Kidney capillary endothelial cell (primary cell): ENCODE measurements at regions not wholly inside any gene's neighbourhood (a gene's known extent, or its start where the extent isn't known, plus 50 kb on each side); places are given as distances from the start of the nearest gene placed in this dataset.

ENCODE experiments used
- DNase-seq: peaks from one replicate; pipeline ENCODE4 v3.0.0-alpha.2; 2018; ENCODE audit warnings: low spot score

DNA sequence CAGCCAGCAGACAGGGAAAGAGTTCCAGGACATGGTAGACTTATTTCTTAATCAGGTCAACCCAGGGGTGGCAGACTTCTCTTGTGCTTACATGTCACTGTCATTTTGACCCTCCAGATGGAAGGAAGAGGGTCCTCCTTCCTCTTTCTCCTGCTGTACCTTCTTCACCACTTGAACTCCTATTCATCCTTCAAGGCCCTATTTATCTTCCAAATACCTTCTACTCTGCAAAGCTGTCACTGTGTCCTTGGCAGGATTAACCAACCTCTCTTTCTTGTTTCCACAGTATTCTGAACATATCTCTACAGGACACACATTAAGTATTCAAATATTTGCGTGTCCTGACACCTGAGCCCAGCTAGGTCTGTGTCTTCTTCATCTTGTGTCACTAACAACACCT lies 163.1 kb downstream of the DICER1 start:
- no peak for DNase-seq

DNA sequence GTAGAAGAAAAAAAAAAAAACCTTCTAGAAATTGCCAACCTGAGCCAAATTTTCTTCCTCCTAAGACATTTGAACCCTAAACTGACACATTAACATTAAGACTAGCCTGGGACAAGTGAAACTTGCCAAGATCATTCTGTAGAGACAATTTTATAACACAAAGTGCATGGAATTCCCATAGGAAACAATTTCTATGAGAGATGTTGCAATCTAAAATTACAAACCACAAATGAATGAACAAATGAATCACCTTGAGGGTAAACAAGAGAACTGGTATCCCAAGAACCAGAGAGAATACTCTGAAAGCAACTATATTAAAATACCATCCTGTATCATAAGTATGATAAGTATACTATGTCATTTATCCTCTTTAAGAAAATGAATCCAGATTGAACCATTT lies 165.3 kb downstream of the DICER1 start:
- DNase-seq, result no peak

DNA sequence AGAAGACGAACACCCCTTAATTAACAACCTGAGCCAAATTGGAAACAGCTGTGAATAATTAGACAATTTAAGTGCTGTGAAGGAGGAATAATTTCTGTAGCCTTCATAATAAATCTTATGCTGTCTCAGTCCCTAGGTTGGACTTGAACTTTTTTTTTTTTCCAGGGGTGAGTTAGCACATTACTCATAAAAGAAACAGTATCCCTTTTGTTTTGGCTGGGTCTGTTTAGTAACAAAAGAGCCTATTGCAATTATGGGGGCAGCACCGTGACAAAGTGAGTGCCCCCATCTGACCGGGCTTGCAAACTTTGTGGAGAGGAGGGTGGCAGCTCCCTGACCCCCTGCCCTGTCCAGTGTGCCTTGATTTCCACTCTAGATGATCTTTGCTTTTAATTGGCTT lies 167.4 kb downstream of the DICER1 start:
- DNase-seq, result no peak

DNA sequence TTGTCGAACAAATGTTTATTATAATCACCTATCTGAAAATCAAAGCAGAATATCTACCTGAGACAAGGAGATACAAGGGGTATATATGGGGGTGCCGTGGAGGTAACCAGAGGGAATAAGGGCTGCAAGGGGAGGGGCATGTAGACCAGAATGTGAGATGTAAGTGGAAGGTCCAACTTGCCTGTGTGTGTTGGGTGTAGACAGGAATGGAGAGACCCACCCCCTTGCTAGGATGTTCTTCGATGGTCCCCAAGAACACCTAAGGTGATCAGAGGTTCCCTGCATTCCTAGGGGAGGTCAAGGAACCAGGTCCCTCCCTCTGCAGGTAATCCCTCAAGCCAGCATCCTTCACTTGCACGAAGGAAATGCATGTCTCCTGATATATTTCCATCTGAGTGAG lies 167.9 kb downstream of the DICER1 start:
- DNase-seq, result no peak

DNA sequence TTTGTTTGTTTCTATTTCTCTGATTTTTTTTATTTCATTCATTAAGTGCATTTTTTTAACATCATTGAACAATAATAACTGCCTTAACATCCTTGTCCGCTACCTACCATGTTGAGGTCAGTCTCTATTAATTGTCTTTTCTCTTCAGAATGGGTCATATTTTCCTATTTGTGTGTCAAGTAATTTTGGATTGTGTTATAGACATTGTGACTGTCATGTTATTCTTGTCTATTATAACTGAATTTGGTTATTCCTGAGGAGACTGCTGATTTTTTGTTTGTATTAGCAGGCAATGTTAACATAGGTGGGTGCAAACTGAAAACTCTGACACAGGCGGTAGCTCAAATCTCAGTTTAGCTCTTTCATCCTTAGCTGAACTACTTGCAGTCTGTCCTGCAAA lies 169.9 kb downstream of the DICER1 start:
- DNase-seq, result no peak

DNA sequence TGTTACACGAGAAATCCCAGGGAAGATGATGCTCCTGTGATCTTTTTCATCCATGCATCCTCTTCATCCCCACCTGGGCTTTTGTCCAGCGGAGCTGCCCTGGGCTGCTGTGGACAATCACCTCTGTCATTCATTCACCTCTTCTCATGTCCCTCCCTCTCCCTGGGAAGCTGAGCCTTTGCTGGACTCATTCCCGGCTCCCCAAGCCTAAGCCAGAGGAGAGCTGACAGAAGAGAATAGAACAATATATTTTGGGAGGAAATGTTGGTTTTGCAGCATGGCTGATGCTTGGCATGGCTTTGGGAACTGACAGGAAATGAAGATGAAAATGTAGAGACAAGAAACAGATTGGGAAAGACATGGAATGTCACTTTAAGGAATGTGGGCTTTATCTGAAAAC lies 177.4 kb downstream of the DICER1 start:
- no peak for DNase-seq

DNA sequence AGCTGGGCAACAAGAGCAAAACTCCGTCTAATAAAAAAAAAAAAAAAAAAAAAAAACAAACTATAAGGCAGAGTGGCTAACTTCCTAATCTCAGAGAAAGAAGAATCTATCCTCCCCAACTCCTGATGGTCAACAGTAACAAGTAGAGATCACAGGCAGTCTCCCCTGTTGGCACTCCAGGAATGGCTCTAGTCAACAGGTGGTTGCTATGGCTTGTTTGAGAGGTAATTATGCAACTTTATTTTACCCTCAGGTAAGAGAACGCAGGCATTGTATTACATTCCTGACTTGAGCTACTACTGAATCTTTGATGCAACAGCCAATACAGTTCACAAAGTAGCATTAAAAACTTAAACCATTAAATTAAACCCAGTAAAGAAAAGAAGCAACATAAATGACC lies 180.3 kb downstream of the DICER1 start:
- no peak for DNase-seq

DNA sequence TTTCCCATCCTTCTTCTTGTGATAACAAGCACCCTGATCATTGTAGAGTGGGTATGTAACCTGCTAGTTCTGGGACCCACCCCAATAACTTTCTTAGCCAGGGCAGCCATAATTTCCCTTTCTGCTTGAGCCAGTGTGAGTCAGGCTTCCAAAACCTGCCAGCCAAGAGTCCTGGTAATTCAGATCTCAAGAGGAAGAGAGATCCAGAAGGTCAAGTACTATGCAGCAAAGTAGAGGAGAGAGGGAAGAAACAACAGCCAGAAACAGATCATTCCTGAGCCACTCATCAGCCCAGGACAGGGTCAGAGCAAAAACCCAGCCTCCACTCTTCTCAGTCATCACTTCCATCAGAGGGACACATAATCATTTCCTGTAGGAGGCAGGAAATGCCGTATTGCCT lies 182.0 kb downstream of the DICER1 start:
- DNase-seq, result peak; percentile 45

DNA sequence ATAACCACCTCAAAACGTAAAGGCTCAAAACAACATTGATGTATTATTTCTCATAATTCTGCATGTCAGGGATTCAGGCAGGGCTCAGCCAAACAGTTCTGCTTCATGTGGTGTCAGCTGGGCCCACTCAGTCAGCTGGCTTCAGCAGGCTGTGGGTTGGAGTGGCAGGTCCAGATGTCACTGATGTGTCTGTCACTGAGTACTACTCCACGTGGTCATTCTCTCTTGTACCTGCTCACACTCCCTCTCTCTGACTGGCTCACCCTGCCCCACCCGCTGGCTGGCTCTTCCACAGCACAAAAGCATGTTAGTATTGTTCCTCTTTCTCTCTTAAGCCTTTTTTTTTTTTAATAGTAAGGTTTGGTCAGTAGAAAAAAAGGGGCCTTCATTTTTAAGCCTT lies 182.4 kb downstream of the DICER1 start:
- DNase-seq, result no peak

DNA sequence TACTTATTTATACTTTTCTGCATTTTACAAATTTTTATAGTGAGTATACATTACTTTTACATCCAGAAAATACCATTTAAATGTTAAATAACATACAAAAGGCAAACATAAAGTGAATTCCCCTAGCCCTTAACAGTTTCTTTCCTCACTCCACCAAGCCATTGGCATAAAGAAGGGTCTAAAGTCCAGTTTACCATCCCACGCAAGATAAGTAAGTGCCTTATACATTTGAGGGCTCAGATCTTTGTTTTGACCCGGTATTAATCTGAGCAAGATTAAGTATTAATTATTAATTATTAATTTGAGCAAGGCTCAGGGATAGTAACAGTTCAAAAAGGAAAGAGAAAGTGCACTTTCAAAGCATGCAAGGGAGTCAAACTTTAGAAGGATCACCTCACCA lies 182.9 kb downstream of the DICER1 start:
- no peak for DNase-seq

DNA sequence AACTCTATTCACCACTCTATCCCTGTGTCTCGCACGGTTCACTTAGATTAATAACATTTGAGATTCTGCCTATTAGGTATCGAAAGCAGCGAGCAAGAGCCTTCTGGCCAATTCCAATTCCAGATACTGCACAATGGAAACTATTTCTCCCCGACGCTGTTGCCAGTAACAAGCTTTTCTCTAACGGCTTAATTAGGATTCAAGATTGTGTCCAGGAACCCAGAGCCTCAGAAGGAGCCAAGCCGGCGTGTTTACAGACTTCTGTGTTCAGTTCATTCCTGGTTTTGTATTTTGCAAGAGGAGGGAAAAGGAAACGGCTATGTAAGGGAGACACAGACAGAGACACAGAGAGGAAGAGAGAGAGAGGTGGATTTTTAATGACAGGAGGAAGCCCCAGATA lies 185.6 kb downstream of the DICER1 start:
- no peak for DNase-seq

DNA sequence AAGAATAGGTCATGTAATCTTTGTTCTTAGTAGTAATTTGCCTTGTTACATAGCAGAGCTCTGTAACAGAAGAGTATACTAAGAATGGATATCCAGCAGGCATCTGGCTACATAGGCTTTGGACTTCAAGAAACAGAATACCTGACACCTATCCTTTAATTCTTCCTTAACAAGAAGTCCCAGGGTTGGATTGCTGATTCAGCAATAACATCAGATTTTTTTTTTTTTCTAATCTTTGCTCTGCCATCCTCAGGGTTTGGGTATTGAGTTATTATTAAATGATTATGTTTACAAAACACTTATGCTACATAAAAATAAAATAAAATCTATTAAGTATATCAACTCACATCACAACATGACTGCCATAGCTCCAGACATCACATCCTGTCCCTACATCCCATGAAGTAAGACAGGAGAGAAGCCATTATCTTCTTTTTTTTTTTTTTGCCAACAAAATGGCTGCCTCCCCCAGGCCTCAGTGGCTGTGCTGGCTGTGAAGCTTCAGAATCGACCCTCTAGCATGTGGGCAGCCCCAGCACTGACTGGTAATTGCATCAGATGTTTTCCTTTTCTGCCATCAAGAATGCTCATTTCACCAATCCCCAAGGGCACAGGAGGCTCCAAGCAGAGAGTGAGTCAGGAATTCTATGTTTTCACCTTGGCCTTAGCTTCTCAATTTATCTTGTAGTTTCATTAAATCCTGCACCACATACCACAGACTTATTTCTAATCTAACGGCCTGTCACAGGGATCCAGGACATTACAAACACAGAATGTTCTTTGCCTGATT lies 186.2 kb downstream of the DICER1 start:
- DNase-seq, result no peak

DNA sequence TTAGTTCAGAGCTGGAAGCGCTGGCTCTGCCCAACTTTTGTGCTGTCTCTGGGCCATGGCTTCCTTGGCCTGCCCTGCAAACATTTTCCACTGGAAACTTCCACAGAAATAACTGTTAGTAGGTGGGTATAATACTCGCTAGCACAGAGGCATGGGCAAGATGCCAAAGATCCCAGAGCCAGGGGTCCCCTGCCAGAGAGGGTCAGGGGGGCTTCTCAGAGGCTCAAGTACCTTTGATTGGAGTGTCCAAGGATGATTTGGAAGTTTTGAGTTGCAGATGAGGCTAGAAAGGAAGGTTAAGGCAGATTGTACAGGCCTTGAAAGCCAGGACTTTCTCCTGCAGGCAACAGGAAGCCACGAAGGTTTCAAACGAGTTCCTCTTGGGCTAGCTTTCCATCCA lies 187.6 kb downstream of the DICER1 start:
- DNase-seq, result no peak

DNA sequence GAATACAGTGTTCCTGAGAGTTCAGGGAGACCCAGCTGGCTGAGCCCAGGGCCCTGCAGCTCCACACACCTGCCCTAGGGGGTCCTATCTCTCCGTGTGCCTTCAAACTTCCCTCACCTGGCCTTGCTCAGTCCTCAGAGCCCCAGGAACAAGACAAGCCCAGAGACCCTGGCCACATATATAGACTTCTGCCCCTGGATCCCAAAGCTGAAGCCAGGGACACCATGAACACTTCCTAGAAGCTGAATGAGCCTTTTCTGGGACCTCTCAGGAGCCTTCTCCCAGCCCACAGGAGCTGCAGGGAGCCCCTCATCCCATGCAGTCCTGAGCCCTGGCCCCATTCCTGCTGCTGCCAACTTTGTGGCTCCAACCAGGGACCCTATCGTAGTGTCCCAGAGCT lies 190.5 kb downstream of the DICER1 start:
- DNase-seq, result no peak

DNA sequence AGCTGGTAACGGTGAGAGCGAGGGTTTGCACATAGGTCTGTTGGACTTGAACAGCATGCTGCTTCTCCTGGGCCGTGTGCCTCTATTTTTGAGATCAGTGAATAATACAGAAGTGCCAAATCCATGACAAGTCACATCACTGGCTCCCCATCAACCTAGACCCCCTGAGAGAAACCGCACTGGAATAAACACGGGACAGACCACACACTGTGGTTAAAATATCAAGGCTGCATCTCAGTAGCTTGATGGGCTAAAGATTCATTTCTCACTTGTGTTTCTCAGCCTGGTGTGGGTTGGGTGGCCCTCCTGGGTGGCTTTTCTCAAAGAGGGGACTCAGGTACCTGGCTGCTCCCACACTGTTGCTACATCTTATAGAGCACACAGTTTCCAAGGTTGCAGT lies 191.0 kb downstream of the DICER1 start:
- DNase-seq, result no peak

DNA sequence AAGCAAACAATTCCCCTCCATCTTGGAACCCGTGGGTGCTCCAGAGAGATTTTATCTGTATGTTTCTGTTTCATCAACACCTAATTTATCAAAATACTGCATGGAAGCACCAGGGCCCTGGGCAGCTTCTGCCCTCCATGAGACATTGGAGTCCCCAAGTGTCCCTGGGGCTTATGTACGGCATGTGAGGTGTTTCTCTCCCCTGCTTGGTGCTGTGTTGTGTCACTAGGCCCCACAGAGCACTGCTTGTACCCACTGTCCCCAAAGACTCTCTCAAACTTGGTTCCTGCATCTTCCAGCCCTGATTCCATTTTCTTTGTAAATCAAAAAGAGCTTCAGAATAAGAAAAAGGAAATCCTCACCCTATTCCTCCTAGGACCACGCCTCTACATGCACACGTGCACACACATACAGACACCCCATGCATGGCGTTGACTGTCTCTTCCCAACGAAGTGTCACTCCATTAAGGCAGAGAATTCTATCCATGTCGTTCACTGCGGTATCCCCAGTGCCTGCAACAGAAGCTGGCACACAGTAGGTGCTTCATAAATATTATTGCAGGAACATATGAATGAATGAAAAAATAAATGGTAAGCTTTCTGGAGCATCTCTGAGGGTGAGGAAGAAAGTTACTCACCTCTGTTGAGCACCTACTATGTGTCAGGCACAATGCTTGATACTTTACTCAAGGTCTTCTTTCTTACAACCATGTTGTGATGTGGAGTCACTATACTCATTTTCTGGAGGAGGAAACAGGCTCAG lies 191.6 kb downstream of the DICER1 start:
- no peak for DNase-seq

DNA sequence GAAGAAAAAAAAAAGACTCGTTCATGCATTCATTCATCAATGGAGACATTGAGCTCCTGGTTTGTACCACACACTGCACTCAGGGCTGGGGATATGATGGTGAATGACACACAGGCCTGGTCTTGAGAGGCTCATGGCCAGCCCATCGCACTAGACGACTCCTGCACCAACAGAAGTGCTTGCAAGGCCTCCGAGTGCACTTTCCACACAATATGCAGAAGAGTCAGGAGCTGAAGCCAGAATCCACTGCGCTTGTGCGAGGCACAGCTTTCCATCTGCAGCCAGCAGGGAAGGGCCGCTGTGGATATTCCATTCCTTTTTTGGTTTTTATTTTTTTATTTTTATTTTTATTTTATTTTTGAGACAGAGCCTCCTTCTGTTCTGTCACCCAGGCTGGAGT lies 192.4 kb downstream of the DICER1 start:
- no peak for DNase-seq

DNA sequence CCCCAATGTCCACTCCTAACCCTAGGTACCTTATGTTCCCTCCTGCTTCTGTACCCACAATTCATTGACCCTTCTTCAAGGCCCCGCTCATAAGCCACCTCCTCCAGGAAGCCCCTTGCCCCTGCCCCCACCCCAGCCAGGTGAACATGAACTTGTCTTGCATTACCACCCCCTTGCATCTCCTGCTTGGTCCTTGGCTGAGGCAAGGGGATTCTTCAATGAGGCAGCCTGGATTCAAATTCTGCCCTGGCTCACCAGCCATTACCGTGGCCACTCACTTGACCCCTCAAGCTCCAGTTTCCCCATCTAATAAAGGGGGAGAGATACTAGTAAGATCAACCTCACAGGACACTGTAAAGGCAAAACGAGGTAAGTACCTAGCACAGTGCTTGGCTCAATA lies 193.1 kb downstream of the DICER1 start:
- no peak for DNase-seq

DNA sequence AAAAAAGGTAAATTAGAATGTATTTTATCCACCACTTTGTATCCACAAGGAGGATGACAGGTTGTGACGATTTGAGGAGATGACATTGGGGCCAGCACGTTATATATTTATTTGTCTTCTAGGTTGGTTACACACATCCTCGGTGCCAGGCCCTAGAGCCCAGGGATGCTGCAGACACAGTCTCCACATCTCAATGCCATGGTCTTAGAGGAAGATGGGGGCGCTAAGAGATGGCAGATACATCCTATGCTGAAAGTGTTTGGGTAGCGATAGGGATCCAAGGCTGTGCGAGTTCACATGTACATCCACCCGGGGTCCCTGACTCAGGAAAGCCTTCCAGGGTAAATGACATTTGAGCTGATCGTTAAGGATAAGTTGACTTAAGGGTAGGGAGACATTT lies 193.1 kb upstream of the GSC start:
- no peak for DNase-seq

DNA sequence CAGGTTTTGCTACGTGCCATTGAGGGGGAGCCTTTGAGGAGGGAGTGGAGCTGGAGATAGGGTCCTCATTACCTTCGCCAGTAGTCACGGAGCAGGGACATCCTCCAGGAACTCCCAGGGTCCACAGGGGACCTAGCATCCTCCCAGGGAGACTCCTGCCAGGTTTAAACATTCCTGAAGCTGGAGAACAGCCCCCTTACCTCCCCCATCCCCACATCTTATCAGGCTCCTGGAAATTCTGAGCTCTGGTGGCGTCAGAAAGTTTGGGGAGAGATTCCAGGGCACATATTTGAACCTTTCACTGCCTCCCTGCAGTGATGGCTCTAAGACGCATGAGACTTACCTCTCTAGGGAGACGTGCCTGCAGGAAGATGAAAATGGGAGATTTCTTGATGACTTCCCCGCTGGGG lies 192.3 kb upstream of the GSC start:
- no peak for DNase-seq

DNA sequence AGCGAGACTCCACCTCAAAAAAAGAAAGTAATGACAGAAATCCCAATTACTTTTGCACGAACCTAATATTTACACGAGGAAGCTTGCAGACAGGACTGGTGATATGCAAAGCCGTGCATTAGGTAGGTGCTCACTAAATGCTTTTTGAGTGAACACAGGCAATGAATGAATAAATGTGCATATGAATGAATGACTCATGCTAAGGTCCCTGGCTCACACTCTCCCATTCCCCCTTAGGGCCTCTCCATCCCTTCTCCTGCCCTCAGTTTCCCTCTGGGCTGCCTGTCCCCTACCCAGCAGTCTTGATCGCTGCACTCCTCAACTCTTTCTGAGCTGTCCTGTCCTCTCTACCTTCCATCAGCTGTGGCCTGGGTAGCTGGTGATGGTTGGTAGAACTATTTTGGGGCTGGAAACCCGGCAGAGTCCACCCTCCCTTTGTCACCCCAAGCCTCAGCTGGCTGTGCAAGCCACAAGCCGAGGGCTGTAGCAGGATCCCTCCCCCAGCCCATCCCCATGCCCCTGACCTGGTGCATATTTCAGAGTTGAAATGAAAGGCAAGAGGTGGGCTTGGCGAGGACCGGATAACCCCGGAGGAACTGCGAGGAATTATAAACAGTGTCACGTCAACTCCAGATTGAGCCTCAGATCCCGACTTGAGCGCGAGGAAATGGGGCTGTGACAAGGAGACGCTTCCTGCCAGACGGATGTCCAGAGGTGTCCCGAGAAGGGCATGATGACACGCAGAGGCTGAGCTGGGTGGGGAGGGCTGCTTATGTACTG lies 191.7 kb upstream of the GSC start:
- no peak for DNase-seq

DNA sequence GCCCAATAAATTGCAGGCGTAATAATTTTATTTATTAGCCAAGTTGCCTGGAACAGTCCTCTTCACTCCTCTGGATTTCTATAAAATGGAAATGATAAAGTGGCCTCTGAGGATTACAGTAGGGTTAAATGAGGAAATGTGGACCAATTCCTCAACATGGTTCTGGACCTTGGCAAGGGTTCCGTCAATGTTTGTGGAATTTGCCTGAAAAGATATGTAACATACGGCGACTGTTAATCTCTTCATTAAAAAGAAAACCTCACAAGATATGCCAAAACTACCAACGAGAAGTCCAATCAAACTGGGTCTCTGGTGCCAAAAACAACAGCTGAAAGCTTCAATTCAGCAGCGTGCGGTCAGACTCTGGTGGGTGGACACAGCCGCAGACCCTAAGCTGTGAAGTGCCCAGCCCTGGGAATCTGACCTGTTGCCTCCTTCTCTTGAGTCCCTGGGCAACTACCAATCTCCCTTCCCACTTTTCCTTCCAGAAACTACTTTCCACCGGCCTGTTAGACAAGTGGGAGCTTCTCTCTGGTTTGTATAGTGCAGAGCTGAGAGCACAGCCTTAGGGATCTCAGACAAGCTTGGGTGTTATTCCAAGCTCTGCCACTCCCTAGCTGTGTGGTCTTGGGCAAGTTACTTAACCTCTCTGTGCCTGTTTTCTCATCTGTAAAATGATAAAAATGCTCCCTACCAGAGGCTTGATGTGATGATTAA lies 190.5 kb upstream of the GSC start:
- no peak for DNase-seq
